Naive thymus-derived CD8-positive, alpha-beta T cell (primary cell): ENCODE measurements at regions not wholly inside any gene's neighbourhood (a gene's known extent, or its start where the extent isn't known, plus 50 kb on each side); places are given as distances from the start of the nearest gene placed in this dataset.

ENCODE experiments used
- ATAC-seq, 2 donors: fragments of 150-1000 bp; cut with Tn5 transposase in 1 of 2; sonication (Bioruptor Pico), chemical (Tn5 transposase) in 1 of 2; 1 replicate in 1 of 2; 2 replicates in 1 of 2; pipeline ENCODE4 v1.10.0; 2021; ENCODE audit warnings: mild to moderate bottlenecking in 2 of 2, moderate library complexity in 2 of 2
- POLR2A ChIA-PET: fragments of 350-600 bp; sonication (Branson Sonifier 250); formaldehyde crosslinking; loops from one replicate; lab custom pipeline; 2021; ENCODE audit warnings: antibody characterized with exemption; lab: Charles Lee
- DNase-seq, 10 donors: peaks; one replicate each; pipeline versions ENCODE4 v3.0.0 to v3.0.0-alpha.2; 2020 to 2022
- H3K27ac Mint-ChIP-seq, 10 donors: one replicate each; pipeline ENCODE4 v1.8.0; 2020 to 2022; ENCODE audit warnings: mild to moderate bottlenecking in 10 of 10, mixed read lengths in 10 of 10, moderate library complexity in 4 of 10, inconsistent platforms in 1 of 10
- H3K27me3 Mint-ChIP-seq, 5 donors: one replicate each; pipeline ENCODE4 v1.8.0; 2021 to 2022; ENCODE audit warnings: mixed read lengths in 5 of 5
- H3K36me3 Mint-ChIP-seq, 3 donors: one replicate each; pipeline ENCODE4 v1.8.0; 2020 to 2022; ENCODE audit warnings: mixed read lengths in 3 of 3, mild to moderate bottlenecking in 2 of 3, inconsistent platforms in 1 of 3
- H3K4me1 Mint-ChIP-seq, 4 donors: one replicate each; pipeline ENCODE4 v1.8.0; 2021 to 2022; ENCODE audit warnings: mixed read lengths in 4 of 4
- H3K4me3 Mint-ChIP-seq, 10 donors: one replicate each; pipeline ENCODE4 v1.8.0; 2020 to 2022; ENCODE audit warnings: mild to moderate bottlenecking in 10 of 10, mixed read lengths in 10 of 10, moderate library complexity in 6 of 10, inconsistent platforms in 1 of 10
- H3K9me3 Mint-ChIP-seq, 9 donors: one replicate each; pipeline ENCODE4 v1.8.0; 2020 to 2022; ENCODE audit warnings: mixed read lengths in 9 of 9, mild to moderate bottlenecking in 3 of 9, inconsistent platforms in 1 of 9, moderate library complexity in 1 of 9

DNA sequence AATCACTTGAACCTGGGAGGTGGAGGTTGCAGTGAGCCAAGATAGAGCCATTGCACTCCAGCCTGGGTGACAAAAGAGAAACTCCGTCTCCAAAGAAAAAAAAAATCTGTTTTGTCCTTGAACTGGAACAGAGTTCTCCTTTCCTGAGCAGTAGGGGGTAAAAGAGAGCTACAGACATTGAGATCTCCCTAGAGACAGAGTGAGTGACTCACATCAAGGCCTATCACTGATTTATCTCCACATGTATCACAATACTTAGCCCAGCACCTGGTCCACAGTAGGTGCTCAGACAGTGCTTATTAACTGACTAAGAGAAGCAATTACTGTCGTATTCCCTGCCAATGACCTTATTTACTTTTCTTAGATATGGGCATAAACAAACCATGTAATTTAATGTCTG is 354.1 kb upstream of the C1orf87 start:
- POLR2A ChIA-PET: no interaction called here
- H3K27me3 Mint-ChIP-seq: peaks cover 0 to 4% (median 2%) of the 10 kb centered on the region in 5 donors
- no peak overlapping the region for H3K4me3 Mint-ChIP-seq
- no peak overlapping the region for H3K27ac Mint-ChIP-seq
- no peak for ATAC-seq
- H3K4me1 Mint-ChIP-seq: no peaks in the 10 kb centered on the region
- H3K9me3 Mint-ChIP-seq: peaks cover 0 to 9% (median 0%) of the 10 kb centered on the region in 9 donors
- no peaks in the 10 kb centered on the region for H3K36me3 Mint-ChIP-seq
- DNase-seq: no peak

DNA sequence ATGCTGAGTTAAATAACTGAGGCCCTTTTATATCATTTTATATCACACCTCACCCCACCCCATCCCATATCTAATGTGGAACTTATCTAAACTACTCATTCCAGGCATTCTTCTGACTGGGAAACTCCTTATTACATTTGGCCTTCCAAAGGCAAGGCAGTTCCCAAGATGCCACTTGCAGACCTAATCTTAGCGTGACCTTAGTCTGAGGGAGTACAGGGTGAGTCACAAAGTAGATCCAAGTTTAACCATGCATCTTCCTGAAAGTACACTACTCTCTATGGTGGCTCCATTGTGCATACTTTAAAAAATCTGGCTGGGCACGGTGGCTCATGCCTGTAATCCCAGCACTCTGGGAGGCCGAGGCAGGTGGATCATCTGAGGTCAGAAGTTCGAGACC is 353.6 kb upstream of the C1orf87 start:
- Mint-ChIP-seq H3K4me1 (no peaks in the 10 kb centered on the region), H3K36me3 (no peaks in the 10 kb centered on the region), H3K4me3 (no peak overlapping the region), H3K9me3 (peaks cover 0 to 9% (median 0%) of the 10 kb centered on the region in 9 donors), H3K27ac (no peak overlapping the region), H3K27me3 (peaks cover 0 to 4% (median 2%) of the 10 kb centered on the region in 5 donors)
- no peak for DNase-seq
- POLR2A ChIA-PET: no interaction called here
- no peak for ATAC-seq

DNA sequence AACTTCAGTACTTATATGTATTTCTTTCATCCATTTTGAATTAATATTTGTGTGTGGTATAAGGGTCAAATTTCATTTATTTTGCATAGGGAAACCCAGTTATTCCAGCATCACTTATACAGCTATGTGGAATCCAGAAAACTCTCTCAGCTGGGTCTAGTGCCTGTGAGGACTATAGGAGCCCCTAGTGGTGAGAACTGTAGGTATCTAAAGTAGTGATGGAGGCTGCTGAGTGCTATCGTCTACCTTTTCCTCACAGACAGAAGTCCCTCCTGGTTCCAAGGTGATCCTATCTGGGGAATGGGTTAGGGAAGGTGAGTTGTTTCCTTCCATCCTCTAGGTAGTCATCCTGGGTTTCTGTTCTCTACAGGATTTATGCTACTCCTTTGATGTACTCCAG is 352.0 kb upstream of the C1orf87 start:
- no peak overlapping the region for H3K4me3 Mint-ChIP-seq
- no peak for DNase-seq
- ATAC-seq: no peak
- no peaks in the 10 kb centered on the region for H3K36me3 Mint-ChIP-seq
- peaks cover 0 to 4% (median 2%) of the 10 kb centered on the region in 5 donors for H3K27me3 Mint-ChIP-seq
- POLR2A ChIA-PET: no interaction called here
- no peaks in the 10 kb centered on the region for H3K4me1 Mint-ChIP-seq
- peaks cover 0 to 8% (median 0%) of the 10 kb centered on the region in 9 donors for H3K9me3 Mint-ChIP-seq
- no peak overlapping the region for H3K27ac Mint-ChIP-seq

DNA sequence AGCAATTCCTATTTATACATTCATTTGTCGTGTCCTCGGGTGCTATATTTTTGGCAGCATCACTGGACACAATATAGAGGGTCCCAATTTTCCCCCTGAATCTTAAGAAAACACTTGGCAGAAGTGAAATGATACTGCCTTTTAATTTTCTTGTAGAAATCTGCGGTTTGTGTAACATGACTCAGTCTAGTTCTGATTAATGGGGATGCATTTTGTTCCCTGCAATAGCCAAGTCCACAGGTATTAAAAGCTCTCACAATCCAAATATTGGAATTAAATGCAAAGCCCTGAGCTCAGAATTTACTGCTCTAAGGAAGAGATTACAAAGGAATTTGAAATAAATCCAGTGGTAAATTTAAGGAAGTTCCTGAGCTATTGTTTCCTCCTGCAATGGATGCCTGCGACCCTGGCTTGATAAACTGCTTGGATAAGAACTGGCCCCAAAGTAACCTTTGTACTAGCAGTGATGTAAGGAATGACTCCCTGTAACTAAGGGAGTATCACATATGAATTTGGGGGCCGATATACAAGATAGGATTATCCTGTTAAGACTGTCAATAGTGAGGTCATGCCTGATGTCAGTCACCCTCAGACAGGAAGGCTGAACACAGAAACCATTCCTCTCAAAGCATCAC is 349.7 kb upstream of the C1orf87 start:
- H3K27ac Mint-ChIP-seq: no peak overlapping the region
- POLR2A ChIA-PET: interaction anchor here (0.6 kb wide), 1 partner anchor 489 kb away, joined by 3 read pairs; no protein-coding TSS in a partner anchor
- ATAC-seq: no peak

DNA sequence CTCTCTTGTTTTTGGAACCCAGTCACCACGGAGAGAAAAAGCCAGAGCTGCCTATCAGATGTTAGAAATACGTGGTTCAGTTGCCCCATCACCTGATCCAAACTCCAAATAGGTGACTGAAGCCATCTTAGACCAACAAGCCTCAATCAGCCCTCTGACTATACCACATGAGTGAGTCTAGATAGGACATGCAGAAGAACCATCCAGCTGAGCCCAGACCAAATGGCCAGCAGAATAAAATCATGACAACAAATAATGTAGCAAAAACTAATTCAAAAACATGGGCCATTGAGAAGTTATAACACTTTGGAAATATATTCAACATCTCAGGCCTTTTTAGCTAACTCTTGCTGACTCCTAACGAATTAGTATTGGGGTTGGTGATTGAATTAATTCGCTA is 348.4 kb upstream of the C1orf87 start:
- ATAC-seq (no peak), DNase-seq (no peak)
- Mint-ChIP-seq H3K36me3 (no peaks in the 10 kb centered on the region), H3K9me3 (peaks cover 0 to 9% (median 2%) of the 10 kb centered on the region in 9 donors), H3K27ac (no peak overlapping the region), H3K4me3 (no peak overlapping the region), H3K27me3 (no peaks in the 10 kb centered on the region), H3K4me1 (no peaks in the 10 kb centered on the region)
- POLR2A ChIA-PET: no interaction called here

More for the DNA sequence above, 349.7 kb upstream of the C1orf87 start:
- H3K27me3 Mint-ChIP-seq: peaks cover 0 to 4% (median 0%) of the 10 kb centered on the region in 5 donors
- no peak overlapping the region for H3K4me3 Mint-ChIP-seq
- peaks cover 0 to 9% (median 2%) of the 10 kb centered on the region in 9 donors for H3K9me3 Mint-ChIP-seq
- no peaks in the 10 kb centered on the region for H3K4me1 Mint-ChIP-seq
- DNase-seq: no peak
- H3K36me3 Mint-ChIP-seq: no peaks in the 10 kb centered on the region

DNA sequence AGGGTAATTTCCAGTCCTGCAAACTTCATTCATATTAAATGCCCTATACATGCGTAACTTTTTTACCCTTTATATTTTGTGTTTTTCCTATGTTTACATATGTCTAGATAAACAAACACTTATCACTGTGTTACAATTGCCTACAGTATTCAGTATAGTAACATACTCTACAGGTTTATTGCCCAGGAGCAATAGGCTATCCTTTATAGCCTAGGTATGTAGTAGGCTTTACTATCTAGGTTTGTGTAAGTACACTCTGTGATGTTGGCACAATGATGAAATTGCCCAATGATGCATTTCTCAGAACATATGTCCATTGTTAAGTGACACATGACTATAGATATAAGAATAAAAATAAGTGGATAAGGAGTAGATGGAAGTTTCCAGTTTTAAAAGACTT is 345.5 kb upstream of the C1orf87 start:
- DNase-seq (no peak), ATAC-seq (no peak)
- Mint-ChIP-seq H3K4me3 (no peak overlapping the region), H3K27me3 (peaks cover 0 to 5% (median 0%) of the 10 kb centered on the region in 5 donors), H3K9me3 (peaks cover 0 to 9% (median 0%) of the 10 kb centered on the region in 9 donors), H3K36me3 (no peaks in the 10 kb centered on the region), H3K4me1 (no peaks in the 10 kb centered on the region), H3K27ac (no peak overlapping the region)
- POLR2A ChIA-PET: no interaction called here

DNA sequence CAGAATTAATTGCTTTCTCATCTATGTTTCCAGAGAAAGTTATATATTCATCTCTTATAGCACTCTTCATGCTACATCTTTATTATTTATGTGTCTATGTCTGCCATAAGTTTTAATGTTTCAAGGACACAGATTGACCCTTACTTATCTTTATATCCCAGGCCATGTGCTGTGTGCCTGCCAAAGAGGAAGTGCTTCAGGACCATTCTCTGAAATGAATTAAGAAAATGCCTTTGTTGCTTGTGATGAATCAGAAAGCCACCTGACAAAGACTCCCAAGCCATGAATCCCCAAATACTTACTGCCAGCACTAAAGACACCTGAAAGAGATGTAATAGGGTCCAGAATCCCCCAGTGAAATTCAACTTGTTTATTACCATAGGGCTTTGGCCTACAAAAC is 342.1 kb upstream of the C1orf87 start:
- DNase-seq (no peak), ATAC-seq (no peak)
- POLR2A ChIA-PET: no interaction called here
- H3K36me3 Mint-ChIP-seq: no peaks in the 10 kb centered on the region
- H3K9me3 Mint-ChIP-seq: peaks cover 0 to 9% (median 0%) of the 10 kb centered on the region in 9 donors
- no peak overlapping the region for H3K4me3 Mint-ChIP-seq
- no peak overlapping the region for H3K27ac Mint-ChIP-seq
- H3K4me1 Mint-ChIP-seq: no peaks in the 10 kb centered on the region
- H3K27me3 Mint-ChIP-seq: peaks cover 0 to 5% (median 0%) of the 10 kb centered on the region in 5 donors

DNA sequence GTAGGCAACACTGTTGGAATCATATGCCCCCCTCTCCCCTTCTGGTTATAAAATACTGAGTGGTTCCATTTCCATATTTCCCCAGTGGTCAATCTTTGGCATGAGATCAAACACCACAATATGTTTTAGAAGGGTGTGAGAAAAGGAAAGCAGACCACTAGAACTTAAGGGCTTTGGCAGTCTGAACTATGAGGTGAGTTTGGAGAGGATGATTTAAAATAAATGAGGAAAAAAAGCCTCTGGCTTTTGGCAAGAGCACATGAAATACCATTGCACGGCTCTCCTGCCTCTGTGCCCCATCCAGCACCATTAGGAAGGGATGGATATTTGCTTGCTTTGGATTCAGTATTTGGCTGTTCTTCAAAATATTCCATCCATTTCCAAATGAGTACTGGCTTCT is 339.5 kb upstream of the C1orf87 start:
- Mint-ChIP-seq H3K27me3 (peaks cover 0 to 8% (median 0%) of the 10 kb centered on the region in 5 donors), H3K4me3 (no peak overlapping the region), H3K4me1 (no peaks in the 10 kb centered on the region), H3K36me3 (no peaks in the 10 kb centered on the region), H3K9me3 (peaks cover 0 to 3% (median 0%) of the 10 kb centered on the region in 9 donors), H3K27ac (no peak overlapping the region)
- no peak for ATAC-seq
- no peak for DNase-seq
- POLR2A ChIA-PET: interaction anchor here (0.5 kb wide), 1 partner anchor 594 kb away, joined by 3 read pairs; no protein-coding TSS in a partner anchor

DNA sequence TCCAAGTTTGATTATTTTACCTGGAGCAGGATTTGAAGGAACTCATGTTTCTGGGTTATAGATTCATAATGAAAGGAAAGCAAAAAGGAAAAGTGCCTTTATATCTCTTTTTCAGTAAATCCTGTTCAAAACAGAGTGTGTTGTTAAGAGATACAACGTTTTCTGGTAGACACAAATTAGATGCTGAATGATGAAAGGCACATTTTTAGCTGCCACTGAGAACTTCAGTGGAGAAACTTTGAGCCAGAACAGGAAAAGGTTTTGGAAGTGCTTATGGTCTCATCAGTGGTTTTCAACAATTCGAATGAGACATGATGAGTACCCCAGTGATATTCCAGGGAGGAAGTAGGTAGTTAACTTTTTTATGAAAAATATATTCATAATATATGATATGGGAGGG is 338.0 kb upstream of the C1orf87 start:
- Mint-ChIP-seq H3K36me3 (no peaks in the 10 kb centered on the region), H3K27ac (no peak overlapping the region), H3K9me3 (peaks cover 0 to 3% (median 0%) of the 10 kb centered on the region in 9 donors), H3K4me1 (no peaks in the 10 kb centered on the region), H3K27me3 (peaks cover 0 to 12% (median 0%) of the 10 kb centered on the region in 5 donors), H3K4me3 (no peak overlapping the region)
- POLR2A ChIA-PET: no interaction called here
- DNase-seq: no peak
- ATAC-seq: no peak

DNA sequence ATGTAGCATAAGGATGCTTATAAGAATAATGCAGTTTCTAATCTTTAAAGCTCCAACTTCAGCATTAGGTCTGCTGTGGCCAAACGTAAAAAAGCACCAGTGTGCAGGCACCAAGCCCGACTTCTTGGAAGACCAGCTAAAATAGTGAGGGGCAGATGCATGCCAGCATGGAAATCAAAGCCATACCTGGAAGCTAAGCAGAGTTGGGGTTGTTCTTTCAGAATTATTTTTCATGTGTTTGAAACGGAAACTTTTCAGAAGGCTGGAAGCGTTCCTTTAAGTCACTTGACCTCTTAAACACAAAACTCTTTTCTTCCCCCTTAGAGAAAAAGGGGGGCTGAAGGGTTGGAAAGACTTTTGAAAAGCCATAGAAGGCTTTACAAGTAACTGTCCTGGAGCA is 329.2 kb upstream of the C1orf87 start:
- DNase-seq (no peak), ATAC-seq (no peak)
- no peaks in the 10 kb centered on the region for H3K36me3 Mint-ChIP-seq
- H3K9me3 Mint-ChIP-seq: peaks cover 0 to 8% (median 0%) of the 10 kb centered on the region in 9 donors
- H3K27ac Mint-ChIP-seq: no peak overlapping the region
- no peak overlapping the region for H3K4me3 Mint-ChIP-seq
- POLR2A ChIA-PET: no interaction called here
- H3K27me3 Mint-ChIP-seq: peaks cover 0 to 9% (median 0%) of the 10 kb centered on the region in 5 donors
- no peaks in the 10 kb centered on the region for H3K4me1 Mint-ChIP-seq

DNA sequence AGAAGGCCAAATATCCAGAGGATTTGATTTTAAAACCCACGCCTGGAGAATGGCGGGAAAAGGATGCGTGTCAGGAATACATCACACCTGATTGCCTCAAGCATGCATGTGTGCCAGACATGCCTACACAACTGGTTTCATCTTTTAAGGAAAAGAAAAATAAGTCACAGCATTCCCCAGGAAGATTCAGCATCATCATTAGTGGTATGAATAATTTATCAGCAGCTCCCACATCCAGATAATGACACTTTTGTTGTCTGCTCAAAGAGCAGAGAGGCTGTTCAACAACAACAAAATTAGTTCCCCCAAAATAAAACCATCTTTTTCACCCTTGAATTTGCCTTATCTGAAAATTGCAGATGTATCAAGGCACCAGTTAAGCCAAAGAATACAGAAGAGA is 328.6 kb upstream of the C1orf87 start:
- peaks cover 0 to 8% (median 0%) of the 10 kb centered on the region in 9 donors for H3K9me3 Mint-ChIP-seq
- H3K27me3 Mint-ChIP-seq: peaks cover 0 to 9% (median 0%) of the 10 kb centered on the region in 5 donors
- no peaks in the 10 kb centered on the region for H3K4me1 Mint-ChIP-seq
- no peak overlapping the region for H3K27ac Mint-ChIP-seq
- POLR2A ChIA-PET: no interaction called here
- DNase-seq: no peak
- ATAC-seq: no peak
- H3K4me3 Mint-ChIP-seq: no peak overlapping the region
- no peaks in the 10 kb centered on the region for H3K36me3 Mint-ChIP-seq

DNA sequence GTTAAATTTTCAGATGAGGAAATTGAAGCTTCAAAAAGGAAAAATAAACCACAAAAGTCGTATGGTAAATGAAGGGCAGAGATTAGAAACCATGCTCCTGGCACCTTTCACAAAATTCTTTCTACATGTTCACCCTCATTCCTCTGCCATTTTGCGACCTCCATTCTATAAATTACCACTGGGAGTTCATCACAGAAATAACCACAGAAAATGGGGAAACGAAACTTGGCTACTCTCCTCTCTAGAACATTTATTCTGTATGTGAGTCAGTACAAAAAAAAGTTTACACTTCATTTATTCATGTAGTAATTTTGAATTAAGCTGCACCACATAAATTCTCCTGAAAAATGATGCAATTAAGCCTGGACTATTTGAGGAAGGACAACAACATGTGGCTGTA is 320.9 kb upstream of the C1orf87 start:
- Mint-ChIP-seq H3K36me3 (no peaks in the 10 kb centered on the region), H3K4me1 (no peaks in the 10 kb centered on the region), H3K27me3 (peaks cover 0 to 20% (median 2%) of the 10 kb centered on the region in 5 donors), H3K4me3 (no peak overlapping the region), H3K9me3 (peaks cover 0 to 9% (median 0%) of the 10 kb centered on the region in 9 donors), H3K27ac (no peak overlapping the region)
- POLR2A ChIA-PET: no interaction called here
- ATAC-seq: no peak
- no peak for DNase-seq

DNA sequence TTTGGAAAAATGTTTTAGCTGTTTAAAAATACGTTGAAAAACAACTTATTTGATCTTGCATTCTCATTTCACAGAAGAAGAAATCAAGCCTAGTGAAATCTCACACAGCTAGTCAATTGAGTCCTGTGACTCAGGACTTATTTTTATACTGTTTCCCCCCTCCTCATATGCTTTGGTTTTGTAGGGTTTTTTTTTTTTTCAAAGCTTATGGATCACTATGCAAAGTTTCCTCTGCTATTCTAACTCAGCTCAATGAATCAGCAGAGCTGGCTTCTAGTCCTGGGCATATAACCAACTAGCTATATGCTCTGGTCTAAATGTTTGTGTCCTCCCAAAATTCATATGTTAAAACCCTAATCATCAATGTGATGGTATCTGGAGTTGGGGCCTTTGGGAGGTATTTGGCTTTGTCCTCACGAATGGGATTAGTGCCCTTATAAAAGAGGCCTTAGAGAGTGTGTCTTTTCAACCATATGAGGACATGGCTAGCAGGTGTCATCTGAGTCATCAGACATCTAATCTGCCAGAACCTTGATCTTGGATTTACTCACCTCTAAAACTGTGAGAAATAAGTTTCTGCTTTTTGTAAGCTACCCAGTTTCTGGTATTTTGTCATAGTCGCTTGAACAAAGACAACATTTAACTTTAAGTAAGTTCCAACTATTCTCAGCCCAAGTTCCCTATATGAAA is 317.2 kb upstream of the C1orf87 start:
- ATAC-seq: no peak
- Mint-ChIP-seq H3K9me3 (peaks cover 0 to 9% (median 0%) of the 10 kb centered on the region in 9 donors), H3K4me1 (no peaks in the 10 kb centered on the region), H3K36me3 (no peaks in the 10 kb centered on the region), H3K27me3 (peaks cover 0 to 20% (median 2%) of the 10 kb centered on the region in 5 donors), H3K4me3 (no peak overlapping the region), H3K27ac (no peak overlapping the region)
- no peak for DNase-seq
- POLR2A ChIA-PET: no interaction called here
